Smooth muscle cell (in vitro differentiated cells): ENCODE measurements at regions not wholly inside any gene's neighbourhood (a gene's known extent, or its start where the extent isn't known, plus 50 kb on each side); places are given as distances from the start of the nearest gene placed in this dataset.
A peak's percentile ranks its signal among the peaks of the same experiment; 100 is the strongest.

Source experiments
- DNase-seq: peaks from one replicate; lab custom pipeline; 2025; ENCODE audit not compliant: unreplicated experiment; lab: John Stamatoyannopoulos, UW
- H2AFZ ChIP-seq: fragments of 200-600 bp; sonication (generic); 2 replicates; pipeline ENCODE4 v1.6.0; 2016; ENCODE audit warnings: antibody characterized with exemption, low read depth, mild to moderate bottlenecking
- H3F3A ChIP-seq: fragments of 200-600 bp; sonication (generic); 2 replicates; pipeline ENCODE4 v1.6.0; 2017; ENCODE audit warnings: antibody characterized with exemption, low read depth
- H3K27ac ChIP-seq: fragments of 200-600 bp; sonication (generic); 2 replicates; pipeline ENCODE4 v1.5.1; 2016; ENCODE audit warnings: low read depth, mild to moderate bottlenecking
- H3K27me3 ChIP-seq: fragments of 200-600 bp; sonication (generic); 2 replicates; pipeline ENCODE4 v1.6.1; 2016; ENCODE audit warnings: low read depth, mild to moderate bottlenecking
- H3K36me3 ChIP-seq: fragments of 200-600 bp; sonication (generic); 2 replicates; pipeline ENCODE4 v1.5.1; 2016; ENCODE audit warnings: low read depth
- H3K4me1 ChIP-seq: fragments of 200-600 bp; sonication (generic); 2 replicates; pipeline ENCODE4 v1.5.1; 2016; ENCODE audit warnings: low read depth
- H3K4me2 ChIP-seq: fragments of 200-600 bp; sonication (generic); 2 replicates; pipeline ENCODE4 v1.6.0; 2016; ENCODE audit warnings: mild to moderate bottlenecking
- H3K4me3 ChIP-seq: fragments of 200-600 bp; sonication (generic); 2 replicates; pipeline ENCODE4 v1.5.1; 2016; ENCODE audit warnings: mild to moderate bottlenecking
- H3K79me2 ChIP-seq: fragments of 200-600 bp; sonication (generic); 2 replicates; pipeline ENCODE4 v1.6.0; 2016; ENCODE audit warnings: low read depth, mild to moderate bottlenecking
- H3K9ac ChIP-seq: fragments of 200-600 bp; sonication (generic); 2 replicates; pipeline ENCODE4 v1.6.0; 2016; ENCODE audit warnings: low read depth
- H3K9me3 ChIP-seq: fragments of 200-600 bp; sonication (generic); replicated peaks from 2 replicates; pipeline ENCODE4 v1.5.1; 2016; ENCODE audit warnings: low read depth
- H4K20me1 ChIP-seq: fragments of 200-600 bp; sonication (generic); 2 replicates; pipeline ENCODE4 v1.6.0; 2016; ENCODE audit warnings: low read depth
- CTCF ChIP-seq: fragments of 200-600 bp; sonication (generic); IDR thresholded peaks from 2 replicates; pipeline ENCODE4 v1.5.1; 2017; ENCODE audit warnings: borderline replicate concordance, mild to moderate bottlenecking, antibody characterized with exemption; ENCODE audit not compliant: insufficient read depth, poor library complexity, severe bottlenecking
- whole genome bisulfite sequencing: methylation state at CpG from one replicate; pipeline ENCODE4 v1.1.7; 2016; ENCODE audit warnings: low lambda C conversion rate; 5-methylcytosine and 5-hydroxymethylcytosine counted together

GRCh38 chr17:77645072-77646045, 313.1 kb upstream of the TNRC6C start:
- 70% methylated on average over 28 of the region's 28 CpGs for WGBS
- H3K4me3 ChIP-seq: no peak overlapping the region
- H2AFZ ChIP-seq: peak overlapping the region; percentile 37
- H3K9me3 ChIP-seq: no peaks in the 10 kb centered on the region
- no peak for TF ChIP-seq CTCF
- H3K4me1 ChIP-seq: peaks cover 13% of the 10 kb centered on the region
- no peaks in the 10 kb centered on the region for H3F3A ChIP-seq
- H3K27me3 ChIP-seq: peaks cover 3% of the 10 kb centered on the region
- DNase-seq: no peak
- H3K9ac ChIP-seq: no peak overlapping the region
- H4K20me1 ChIP-seq: no peaks in the 10 kb centered on the region
- peak overlapping the region; percentile 36 for H3K4me2 ChIP-seq
- H3K27ac ChIP-seq: no peak overlapping the region
- no peaks in the 10 kb centered on the region for H3K36me3 ChIP-seq
- H3K79me2 ChIP-seq: no peaks in the 10 kb centered on the region

- Histone ChIP-seq H3K9me3 (no peaks in the 10 kb centered on the region), H3F3A (no peaks in the 10 kb centered on the region), H4K20me1 (no peaks in the 10 kb centered on the region), H3K27me3 (no peaks in the 10 kb centered on the region), H3K9ac (no peak overlapping the region), H2AFZ (peak overlapping the region; percentile 37), H3K79me2 (no peaks in the 10 kb centered on the region), H3K36me3 (no peaks in the 10 kb centered on the region), H3K4me1 (peaks cover 13% of the 10 kb centered on the region), H3K4me2 (no peak overlapping the region), H3K27ac (no peak overlapping the region), H3K4me3 (no peak overlapping the region)
- WGBS: 85% methylated on average over 11 of the region's 11 CpGs
- no peak for DNase-seq
- no peak for TF ChIP-seq CTCF
Measured at GRCh38 chr17:77646046-77646430, 312.5 kb upstream of the TNRC6C start.

- DNase-seq: no peak
- Histone ChIP-seq H3K4me2 (no peak overlapping the region), H3K36me3 (no peaks in the 10 kb centered on the region), H3K9ac (no peak overlapping the region), H3K9me3 (no peaks in the 10 kb centered on the region), H3K4me1 (peaks cover 13% of the 10 kb centered on the region), H2AFZ (no peak overlapping the region), H4K20me1 (no peaks in the 10 kb centered on the region), H3F3A (no peaks in the 10 kb centered on the region), H3K79me2 (no peaks in the 10 kb centered on the region), H3K27me3 (no peaks in the 10 kb centered on the region), H3K27ac (no peak overlapping the region), H3K4me3 (no peak overlapping the region)
- 80% methylated on average over 11 of the region's 11 CpGs for WGBS
- TF ChIP-seq CTCF: no peak
Measured at GRCh38 chr17:77647531-77647930, 311.0 kb upstream of the TNRC6C start.
